Lung microvascular endothelial cell (primary cell): ENCODE measurements at regions not wholly inside any gene's neighbourhood (a gene's known extent, or its start where the extent isn't known, plus 50 kb on each side); places are given as distances from the start of the nearest gene placed in this dataset.

Experiments used
- DNase-seq, 2 donors: peaks; one replicate each; pipeline versions ENCODE4 v3.0.0 to v3.0.0-alpha.2; 2010; ENCODE audit warnings: low read depth in 2 of 2

- no peak for DNase-seq
These were observed 1085.4 kb downstream of the SLC6A15 start for GRCh38 chr12:83827193-83827592.

GRCh38 chr12:83826112-83826511, 1086.5 kb downstream of the SLC6A15 start:
- peak in 1 of 2 donors; percentile 11 for DNase-seq

GRCh38 chr12:83823386-83824045, 1089.1 kb downstream of the SLC6A15 start:
- DNase-seq: peak in 1 of 2 donors; percentile 23

GRCh38 chr12:83821967-83822366, 1090.6 kb downstream of the SLC6A15 start:
- no peak for DNase-seq

- no peak for DNase-seq
These were observed 1093.7 kb downstream of the SLC6A15 start for GRCh38 chr12:83818881-83819280.

- DNase-seq: no peak
These were observed 1094.9 kb downstream of the SLC6A15 start for GRCh38 chr12:83817730-83818129.

- no peak for DNase-seq
These were observed 1104.0 kb downstream of the SLC6A15 start for GRCh38 chr12:83808591-83808990.

- DNase-seq: no peak
These were observed 1104.7 kb downstream of the SLC6A15 start for GRCh38 chr12:83807871-83808270.

- no peak for DNase-seq
These were observed 1106.7 kb downstream of the SLC6A15 start for GRCh38 chr12:83805873-83806272.

- DNase-seq: no peak
These were observed 1107.3 kb downstream of the SLC6A15 start for GRCh38 chr12:83805156-83805772.

GRCh38 chr12:83801972-83802371, 1110.6 kb downstream of the SLC6A15 start:
- DNase-seq: no peak

- no peak for DNase-seq
These were observed 1112.6 kb downstream of the SLC6A15 start for GRCh38 chr12:83800022-83800421.

- DNase-seq: no peak
These were observed 1109.8 kb downstream of the TMTC2 start for GRCh38 chr12:83796531-83796930.

GRCh38 chr12:83793616-83794015, 1106.9 kb downstream of the TMTC2 start:
- no peak for DNase-seq

GRCh38 chr12:83784298-83784890, 1097.7 kb downstream of the TMTC2 start:
- DNase-seq: no peak

GRCh38 chr12:83779526-83779925, 1092.8 kb downstream of the TMTC2 start:
- no peak for DNase-seq

- DNase-seq: no peak
These were observed 1082.4 kb downstream of the TMTC2 start for GRCh38 chr12:83769151-83769550.

GRCh38 chr12:83767723-83768122, 1081.0 kb downstream of the TMTC2 start:
- DNase-seq: no peak

GRCh38 chr12:83763425-83763824, 1076.7 kb downstream of the TMTC2 start:
- DNase-seq: no peak

- no peak for DNase-seq
These were observed 1073.2 kb downstream of the TMTC2 start for GRCh38 chr12:83759906-83760305.

- DNase-seq: no peak
These were observed 1072.4 kb downstream of the TMTC2 start for GRCh38 chr12:83758888-83759631.

- DNase-seq: no peak
These were observed 1067.2 kb downstream of the TMTC2 start for GRCh38 chr12:83753904-83754303.
